GM12873 (cell line): ENCODE measurements at regions not wholly inside any gene's neighbourhood (a gene's known extent, or its start where the extent isn't known, plus 50 kb on each side); places are given as distances from the start of the nearest gene placed in this dataset.

ENCODE experiments used
- CTCF ChIP-seq: IDR thresholded peaks from 2 replicates; pipeline ENCODE4 v1.5.1; 2012; ENCODE audit warnings: low read depth, mild to moderate bottlenecking, moderate library complexity, low read length, control low read depth; ENCODE audit not compliant: insufficient read depth; ENCODE audit errors: missing control alignments

DNA sequence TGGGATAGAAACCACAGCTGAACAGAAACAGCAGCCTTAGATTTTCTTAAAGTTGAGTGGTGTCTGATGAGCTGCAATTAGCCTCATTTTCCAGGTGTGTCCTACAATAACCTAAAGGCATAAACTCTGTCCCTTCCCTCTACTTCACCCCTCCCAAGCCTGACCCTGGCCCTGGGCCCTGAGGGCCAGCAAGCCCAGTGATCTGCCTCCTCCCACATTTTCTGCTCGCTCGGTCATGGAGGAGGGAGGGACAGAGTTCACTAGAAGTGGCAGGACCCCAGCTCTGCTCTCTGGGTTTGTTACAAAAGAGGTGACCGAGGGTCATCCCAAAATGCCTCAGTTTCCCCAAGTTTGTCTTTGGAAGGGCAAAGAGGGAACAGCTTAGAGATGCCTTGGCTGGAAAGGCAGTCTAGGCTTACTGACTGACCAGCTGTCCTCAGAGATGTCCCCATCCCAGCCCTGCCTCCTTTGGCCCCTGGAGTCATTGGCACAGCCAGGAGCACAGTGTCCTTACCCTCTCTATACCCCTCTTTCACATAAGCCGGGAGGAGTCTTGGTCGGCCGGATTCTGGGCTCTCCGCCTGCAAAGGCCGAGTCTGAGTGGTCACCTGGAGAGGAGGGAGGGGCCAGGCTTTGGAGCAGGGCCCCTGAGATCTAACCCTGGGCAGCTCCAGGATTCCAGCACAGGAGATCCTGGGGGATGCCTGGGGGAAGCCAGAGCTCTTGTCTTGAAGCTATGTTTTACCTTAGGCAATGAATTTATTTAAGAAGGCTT, 172.7 kb downstream of the PTPRU start:
- TF ChIP-seq CTCF: no peak

DNA sequence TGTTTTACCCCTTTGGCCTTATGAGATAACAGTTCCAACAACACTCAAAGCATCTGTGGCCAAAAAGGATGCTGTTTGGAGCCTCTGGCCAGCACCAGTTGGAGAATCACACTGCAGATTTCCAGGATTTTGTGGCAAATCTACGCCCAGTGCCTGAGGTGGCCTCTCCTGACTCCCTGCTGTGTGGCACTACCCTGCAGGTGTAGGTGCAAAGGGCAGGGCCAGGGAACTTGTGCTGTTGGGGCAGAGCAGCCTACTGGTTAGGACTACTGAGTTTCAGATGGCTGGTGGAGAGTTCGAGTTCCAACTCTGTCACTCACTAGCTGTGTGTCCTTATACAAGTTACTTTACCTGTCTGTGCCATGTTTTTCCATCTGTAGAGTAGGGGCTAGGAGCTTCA, 170.5 kb downstream of the PTPRU start:
- TF ChIP-seq CTCF: no peak

GRCh38 chr1:29399465-29399864, 163.1 kb downstream of the PTPRU start:
- TF ChIP-seq CTCF: no peak

DNA sequence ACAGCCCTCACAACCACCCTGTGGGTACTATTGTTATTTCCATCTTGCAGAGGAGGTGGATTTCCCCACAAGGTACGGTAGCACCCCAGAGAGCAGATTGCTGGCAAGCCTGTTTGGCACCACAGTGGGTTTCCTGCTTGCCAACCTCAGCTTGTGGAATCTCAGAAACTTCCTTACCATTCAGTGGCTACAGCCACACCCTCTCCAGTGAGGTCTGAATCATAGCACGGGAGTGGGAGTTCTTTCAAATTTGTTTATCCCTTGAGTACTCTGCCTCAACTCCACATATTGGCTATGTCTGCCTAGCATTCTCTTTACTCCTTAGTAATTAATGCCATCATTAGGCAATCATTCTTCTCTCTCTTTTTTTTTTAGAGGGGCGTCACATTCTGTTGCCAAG, 162.1 kb downstream of the PTPRU start:
- TF ChIP-seq CTCF: no peak

DNA sequence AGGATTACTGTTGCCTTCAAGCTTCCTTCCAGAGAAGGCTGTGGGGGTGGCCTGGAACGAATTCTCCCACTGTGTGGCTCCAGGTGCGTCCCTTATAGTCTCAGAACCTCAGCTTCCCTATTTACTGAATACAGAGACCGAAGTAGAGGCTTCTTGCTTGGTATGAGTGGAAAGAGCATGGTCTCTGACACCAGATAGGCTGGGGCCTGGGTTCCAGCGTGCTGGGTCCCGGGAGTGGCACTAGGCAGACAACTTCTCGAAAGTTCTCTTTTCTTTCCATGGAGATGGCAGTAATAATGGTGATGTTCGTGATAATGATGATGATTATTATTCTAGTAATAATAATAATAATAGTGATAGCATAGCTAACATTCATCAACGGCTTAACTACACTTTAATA, 161.7 kb downstream of the PTPRU start:
- no peak for TF ChIP-seq CTCF

GRCh38 chr1:29397256-29397590, 160.9 kb downstream of the PTPRU start:
- TF ChIP-seq CTCF: no peak

DNA sequence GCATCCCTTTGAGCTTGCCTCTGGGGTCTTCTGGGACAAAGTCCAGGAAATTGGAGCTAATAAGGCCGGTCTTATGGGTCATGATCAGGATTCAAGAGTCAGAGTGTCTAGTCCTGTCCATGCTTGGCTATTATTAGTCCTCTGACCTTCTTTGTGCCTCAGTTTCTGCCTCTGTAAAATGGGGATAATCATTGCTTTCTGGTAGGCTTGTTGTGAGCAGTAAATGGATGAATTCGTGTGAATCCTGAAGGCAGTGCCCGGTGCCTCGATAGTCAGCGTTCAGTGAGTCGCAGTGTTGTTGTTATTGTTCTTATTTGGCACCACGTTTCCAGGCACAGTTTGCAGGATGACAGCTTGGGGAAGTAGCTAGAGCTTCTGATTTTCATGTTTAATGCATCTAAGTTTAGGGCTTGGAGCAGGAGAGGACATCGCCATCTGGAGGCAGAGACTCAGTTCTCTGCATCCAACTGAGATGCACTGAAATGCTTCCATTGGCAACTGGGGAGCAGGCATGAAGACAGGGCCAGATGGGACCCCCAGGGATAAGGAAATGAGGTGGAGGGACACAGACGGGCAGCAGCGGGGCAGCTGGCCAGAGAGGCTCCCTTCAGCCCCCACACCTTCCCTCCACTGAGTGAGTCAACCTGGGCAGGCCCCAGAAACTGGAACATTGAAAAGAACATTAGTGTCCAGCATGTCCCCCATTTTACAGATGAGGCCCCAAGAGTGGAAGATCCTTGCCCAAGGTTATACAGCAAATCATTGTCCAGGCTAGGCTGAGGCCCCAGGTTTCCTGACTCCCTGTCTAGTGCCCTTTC, 160.3 kb downstream of the PTPRU start:
- no peak for TF ChIP-seq CTCF
